Activated naive CD8-positive, alpha-beta T cell treated with anti-CD3 and anti-CD28 coated beads, Interleukin-2, amount 10 ng/mL, durations not matched to agents 7 days and 5 days (primary cell): ENCODE measurements at regions not wholly inside any gene's neighbourhood (a gene's known extent, or its start where the extent isn't known, plus 50 kb on each side); places are given as distances from the start of the nearest gene placed in this dataset.

Source experiments
- ATAC-seq: fragments of 150-1000 bp; cut with Tn5 transposase; one replicate; pipeline ENCODE4 v1.10.0; 2021; ENCODE audit warnings: low read depth, moderate library complexity
- POLR2A ChIA-PET: fragments of 350-600 bp; sonication (Branson Sonifier 250); formaldehyde crosslinking; loops from one replicate; lab custom pipeline; 2021; ENCODE audit warnings: antibody characterized with exemption; lab: Charles Lee
- DNase-seq: peaks from one replicate; pipeline ENCODE4 v3.0.0; 2021
- H3K27ac Mint-ChIP-seq: one replicate; pipeline ENCODE4 v1.8.0; 2022; ENCODE audit warnings: mild to moderate bottlenecking, mixed read lengths
- H3K27me3 Mint-ChIP-seq: one replicate; pipeline ENCODE4 v1.8.0; 2022; ENCODE audit warnings: mild to moderate bottlenecking, moderate library complexity, mixed read lengths
- H3K36me3 Mint-ChIP-seq: one replicate; pipeline ENCODE4 v1.8.0; 2021; ENCODE audit warnings: mild to moderate bottlenecking, mixed read lengths
- H3K4me1 Mint-ChIP-seq: one replicate; pipeline ENCODE4 v1.8.0; 2021; ENCODE audit warnings: mixed read lengths
- H3K4me3 Mint-ChIP-seq: one replicate; pipeline ENCODE4 v1.8.0; 2022; ENCODE audit warnings: mild to moderate bottlenecking, moderate library complexity, mixed read lengths
- H3K9me3 Mint-ChIP-seq: one replicate; pipeline ENCODE4 v1.8.0; 2021; ENCODE audit warnings: mixed read lengths

GRCh38 chr9:38342532-38342931 is 50.0 kb upstream of the ALDH1B1 start:
- peaks cover 13% of the 10 kb centered on the region for H3K27me3 Mint-ChIP-seq
- H3K9me3 Mint-ChIP-seq = peaks cover 1% of the 10 kb centered on the region
- no peak for DNase-seq

GRCh38 chr9:38342096-38342495 is 50.4 kb upstream of the ALDH1B1 start:
- Mint-ChIP-seq H3K4me3 (no peak overlapping the region), H3K4me1 (peaks cover 14% of the 10 kb centered on the region), H3K27me3 (peaks cover 17% of the 10 kb centered on the region), H3K9me3 (peaks cover 1% of the 10 kb centered on the region), H3K27ac (no peak overlapping the region), H3K36me3 (no peaks in the 10 kb centered on the region)
- POLR2A ChIA-PET = no interaction called here
- no peak for DNase-seq
- no peak for ATAC-seq

More at GRCh38 chr9:38342532-38342931, 50.0 kb upstream of the ALDH1B1 start:
- Mint-ChIP-seq H3K4me3 (no peak overlapping the region), H3K27ac (peak overlapping the region; percentile 43), H3K36me3 (no peaks in the 10 kb centered on the region), H3K4me1 (peaks cover 14% of the 10 kb centered on the region)
- POLR2A ChIA-PET = no interaction called here
- ATAC-seq = no peak

- DNase-seq = no peak
- peaks cover 1% of the 10 kb centered on the region for H3K9me3 Mint-ChIP-seq
- no peak overlapping the region for H3K27ac Mint-ChIP-seq
- ATAC-seq = no peak
- H3K4me1 Mint-ChIP-seq = peaks cover 14% of the 10 kb centered on the region
- H3K4me3 Mint-ChIP-seq = no peak overlapping the region
- H3K27me3 Mint-ChIP-seq = peaks cover 18% of the 10 kb centered on the region
- POLR2A ChIA-PET = no interaction called here
- no peaks in the 10 kb centered on the region for H3K36me3 Mint-ChIP-seq
These were observed 53.0 kb upstream of the ALDH1B1 start for GRCh38 chr9:38339496-38339895.

GRCh38 chr9:38339087-38339486 is 53.4 kb upstream of the ALDH1B1 start:
- POLR2A ChIA-PET = no interaction called here
- Mint-ChIP-seq H3K36me3 (no peaks in the 10 kb centered on the region), H3K27ac (no peak overlapping the region), H3K27me3 (peaks cover 18% of the 10 kb centered on the region), H3K4me1 (peaks cover 14% of the 10 kb centered on the region), H3K9me3 (peaks cover 1% of the 10 kb centered on the region), H3K4me3 (no peak overlapping the region)
- ATAC-seq (no peak), DNase-seq (no peak)

- H3K27ac Mint-ChIP-seq = no peak overlapping the region
- H3K4me3 Mint-ChIP-seq = no peak overlapping the region
- DNase-seq (no peak), ATAC-seq (no peak)
- H3K36me3 Mint-ChIP-seq = no peaks in the 10 kb centered on the region
- POLR2A ChIA-PET = no interaction called here
- H3K27me3 Mint-ChIP-seq = peaks cover 18% of the 10 kb centered on the region
- H3K9me3 Mint-ChIP-seq = peaks cover 1% of the 10 kb centered on the region
- peaks cover 14% of the 10 kb centered on the region for H3K4me1 Mint-ChIP-seq
These were observed 54.0 kb upstream of the ALDH1B1 start for GRCh38 chr9:38338342-38339018.

- H3K36me3 Mint-ChIP-seq = no peaks in the 10 kb centered on the region
- peaks cover 1% of the 10 kb centered on the region for H3K9me3 Mint-ChIP-seq
- peaks cover 13% of the 10 kb centered on the region for H3K4me1 Mint-ChIP-seq
- no peak overlapping the region for H3K4me3 Mint-ChIP-seq
- POLR2A ChIA-PET = no interaction called here
- H3K27ac Mint-ChIP-seq = no peak overlapping the region
- ATAC-seq = no peak
- H3K27me3 Mint-ChIP-seq = peaks cover 18% of the 10 kb centered on the region
- DNase-seq = no peak
These were observed 54.7 kb upstream of the ALDH1B1 start for GRCh38 chr9:38337706-38338264.

- Mint-ChIP-seq H3K4me1 (peaks cover 6% of the 10 kb centered on the region), H3K27ac (no peak overlapping the region), H3K36me3 (no peaks in the 10 kb centered on the region), H3K9me3 (no peaks in the 10 kb centered on the region), H3K27me3 (peaks cover 18% of the 10 kb centered on the region), H3K4me3 (no peak overlapping the region)
- POLR2A ChIA-PET = no interaction called here
- ATAC-seq (no peak), DNase-seq (no peak)
These were observed 55.3 kb upstream of the ALDH1B1 start for GRCh38 chr9:38337181-38337580.

- no peak overlapping the region for H3K27ac Mint-ChIP-seq
- no peaks in the 10 kb centered on the region for H3K36me3 Mint-ChIP-seq
- ATAC-seq (no peak), DNase-seq (no peak)
- POLR2A ChIA-PET = no interaction called here
- H3K27me3 Mint-ChIP-seq = peaks cover 18% of the 10 kb centered on the region
- H3K9me3 Mint-ChIP-seq = no peaks in the 10 kb centered on the region
- H3K4me3 Mint-ChIP-seq = no peak overlapping the region
- H3K4me1 Mint-ChIP-seq = peaks cover 6% of the 10 kb centered on the region
These were observed 56.2 kb upstream of the ALDH1B1 start for GRCh38 chr9:38336341-38336740.

GRCh38 chr9:38335686-38336085 is 56.8 kb upstream of the ALDH1B1 start:
- Mint-ChIP-seq H3K36me3 (no peaks in the 10 kb centered on the region), H3K4me3 (no peak overlapping the region), H3K4me1 (peaks cover 6% of the 10 kb centered on the region), H3K27ac (no peak overlapping the region), H3K9me3 (no peaks in the 10 kb centered on the region), H3K27me3 (peaks cover 18% of the 10 kb centered on the region)
- ATAC-seq (no peak), DNase-seq (no peak)
- POLR2A ChIA-PET = no interaction called here

- Mint-ChIP-seq H3K27ac (no peak overlapping the region), H3K4me1 (peaks cover 4% of the 10 kb centered on the region), H3K9me3 (no peaks in the 10 kb centered on the region), H3K4me3 (no peak overlapping the region), H3K36me3 (no peaks in the 10 kb centered on the region), H3K27me3 (peaks cover 15% of the 10 kb centered on the region)
- DNase-seq (no peak), ATAC-seq (no peak)
- POLR2A ChIA-PET = no interaction called here
These were observed 58.3 kb upstream of the ALDH1B1 start for GRCh38 chr9:38334234-38334633.

GRCh38 chr9:38333047-38333446 is 59.5 kb upstream of the ALDH1B1 start:
- Mint-ChIP-seq H3K4me3 (no peak overlapping the region), H3K4me1 (no peaks in the 10 kb centered on the region), H3K36me3 (no peaks in the 10 kb centered on the region), H3K9me3 (no peaks in the 10 kb centered on the region), H3K27ac (no peak overlapping the region), H3K27me3 (peaks cover 10% of the 10 kb centered on the region)
- ATAC-seq (no peak), DNase-seq (no peak)
- POLR2A ChIA-PET = no interaction called here

- Mint-ChIP-seq H3K4me3 (no peak overlapping the region), H3K27me3 (peaks cover 10% of the 10 kb centered on the region), H3K36me3 (no peaks in the 10 kb centered on the region), H3K9me3 (no peaks in the 10 kb centered on the region), H3K4me1 (no peaks in the 10 kb centered on the region), H3K27ac (no peak overlapping the region)
- no peak for ATAC-seq
- POLR2A ChIA-PET = no interaction called here
- no peak for DNase-seq
These were observed 59.9 kb upstream of the ALDH1B1 start for GRCh38 chr9:38332625-38333024.

GRCh38 chr9:38331141-38331540 is 61.4 kb upstream of the ALDH1B1 start:
- DNase-seq = no peak
- Mint-ChIP-seq H3K27me3 (peaks cover 4% of the 10 kb centered on the region), H3K4me3 (no peak overlapping the region), H3K4me1 (no peaks in the 10 kb centered on the region), H3K9me3 (no peaks in the 10 kb centered on the region), H3K36me3 (no peaks in the 10 kb centered on the region), H3K27ac (no peak overlapping the region)
- POLR2A ChIA-PET = no interaction called here
- no peak for ATAC-seq

GRCh38 chr9:38329968-38330367 is 62.5 kb upstream of the ALDH1B1 start:
- H3K9me3 Mint-ChIP-seq = no peaks in the 10 kb centered on the region

More at GRCh38 chr9:38329968-38330367, 62.5 kb upstream of the ALDH1B1 start:
- no peak overlapping the region for H3K27ac Mint-ChIP-seq
- H3K36me3 Mint-ChIP-seq = no peaks in the 10 kb centered on the region
- POLR2A ChIA-PET = no interaction called here
- no peak for ATAC-seq
- no peaks in the 10 kb centered on the region for H3K4me1 Mint-ChIP-seq
- H3K4me3 Mint-ChIP-seq = no peak overlapping the region
- DNase-seq = no peak
- H3K27me3 Mint-ChIP-seq = peaks cover 4% of the 10 kb centered on the region
